Ectodermal cell (in vitro differentiated cells): ENCODE measurements at regions not wholly inside any gene's neighbourhood (a gene's known extent, or its start where the extent isn't known, plus 50 kb on each side); places are given as distances from the start of the nearest gene placed in this dataset.

Experiments used
- H3K27ac ChIP-seq: 2 replicates; pipeline ENCODE4 v1.7.0; 2013; ENCODE audit warnings: mild to moderate bottlenecking, low read depth, low read length; ENCODE audit not compliant: insufficient read depth, poor library complexity, severe bottlenecking
- H3K27me3 ChIP-seq: 2 replicates; pipeline ENCODE4 v1.7.0; 2013; ENCODE audit warnings: mild to moderate bottlenecking, low read length; ENCODE audit not compliant: insufficient read depth, control insufficient read depth, poor library complexity, severe bottlenecking
- H3K36me3 ChIP-seq: one replicate; pipeline ENCODE4 v1.7.0; 2013; ENCODE audit warnings: low read length; ENCODE audit not compliant: control insufficient read depth, insufficient read depth
- H3K4me1 ChIP-seq: one replicate; pipeline ENCODE4 v1.7.0; 2013; ENCODE audit warnings: low read length; ENCODE audit not compliant: control insufficient read depth, insufficient read depth
- H3K4me3 ChIP-seq: 2 replicates; pipeline ENCODE4 v1.7.0; 2013; ENCODE audit warnings: low read depth, low read length, control low read depth; ENCODE audit not compliant: insufficient read depth
- H3K9me3 ChIP-seq: 2 replicates; pipeline ENCODE4 v1.7.0; 2013; ENCODE audit warnings: mild to moderate bottlenecking, low read length, moderate library complexity; ENCODE audit not compliant: control insufficient read depth
- WGBS, 2 experiments: methylation state at CpG; one replicate each; pipeline ENCODE4 v1.1.7; 2013; ENCODE audit warnings: missing lambda C conversion rate in 2 of 2; 5-methylcytosine and 5-hydroxymethylcytosine counted together

DNA sequence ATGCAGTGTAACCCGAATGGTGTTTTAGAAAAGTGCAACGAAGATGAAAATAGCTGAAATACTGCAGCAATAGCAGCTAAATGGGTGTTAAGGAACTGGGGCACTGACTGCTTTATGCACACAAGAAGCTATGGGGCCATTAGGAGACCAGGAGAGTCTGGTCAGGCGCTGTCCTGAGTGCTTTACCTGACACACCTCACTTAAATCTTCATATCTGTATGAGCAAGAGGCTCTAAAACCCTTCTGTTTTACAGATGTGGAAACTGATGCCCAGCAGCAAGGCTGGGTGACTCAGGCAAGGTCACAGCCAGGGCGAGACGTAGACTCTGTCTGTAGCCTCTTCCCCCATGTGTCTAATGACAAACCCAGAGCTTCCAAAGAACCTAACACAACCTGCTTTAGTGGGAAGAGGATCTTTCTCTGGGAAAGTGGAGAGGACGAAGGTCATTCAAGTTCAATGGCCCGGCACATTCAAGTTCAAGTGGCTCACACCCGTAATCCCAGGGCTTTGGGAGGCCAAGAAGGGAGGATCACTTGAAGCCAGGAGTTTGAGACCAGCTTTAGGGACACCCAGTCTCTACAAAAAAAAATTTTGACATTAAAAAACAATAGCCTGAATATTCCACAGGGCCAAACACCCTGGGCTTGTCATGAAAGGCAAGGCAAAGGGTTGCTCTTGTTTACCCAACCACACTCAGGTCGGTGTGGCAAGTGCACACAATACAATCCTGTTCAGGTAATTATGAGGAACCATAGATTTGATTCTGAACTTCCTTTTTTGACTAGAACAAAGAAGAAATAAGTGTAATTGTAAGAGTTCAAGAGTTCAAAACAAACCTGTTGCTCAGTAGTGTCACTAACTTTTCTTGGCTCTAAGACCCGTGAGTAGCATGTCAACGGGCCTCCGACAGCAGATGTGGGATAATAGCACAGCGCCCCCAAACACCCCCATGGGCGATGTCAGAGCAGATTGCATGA lies 53.7 kb upstream of the KLF6 start:
- no peak overlapping the region for H3K27ac ChIP-seq
- H3K4me3 ChIP-seq, result no peak overlapping the region
- no peaks in the 10 kb centered on the region for H3K9me3 ChIP-seq
- no peaks in the 10 kb centered on the region for H3K4me1 ChIP-seq
- 93 to 96% methylated on average over 13 to 14 of the region's 14 CpGs for WGBS, 2 experiments
- H3K27me3 ChIP-seq, result no peaks in the 10 kb centered on the region
- no peaks in the 10 kb centered on the region for H3K36me3 ChIP-seq

DNA sequence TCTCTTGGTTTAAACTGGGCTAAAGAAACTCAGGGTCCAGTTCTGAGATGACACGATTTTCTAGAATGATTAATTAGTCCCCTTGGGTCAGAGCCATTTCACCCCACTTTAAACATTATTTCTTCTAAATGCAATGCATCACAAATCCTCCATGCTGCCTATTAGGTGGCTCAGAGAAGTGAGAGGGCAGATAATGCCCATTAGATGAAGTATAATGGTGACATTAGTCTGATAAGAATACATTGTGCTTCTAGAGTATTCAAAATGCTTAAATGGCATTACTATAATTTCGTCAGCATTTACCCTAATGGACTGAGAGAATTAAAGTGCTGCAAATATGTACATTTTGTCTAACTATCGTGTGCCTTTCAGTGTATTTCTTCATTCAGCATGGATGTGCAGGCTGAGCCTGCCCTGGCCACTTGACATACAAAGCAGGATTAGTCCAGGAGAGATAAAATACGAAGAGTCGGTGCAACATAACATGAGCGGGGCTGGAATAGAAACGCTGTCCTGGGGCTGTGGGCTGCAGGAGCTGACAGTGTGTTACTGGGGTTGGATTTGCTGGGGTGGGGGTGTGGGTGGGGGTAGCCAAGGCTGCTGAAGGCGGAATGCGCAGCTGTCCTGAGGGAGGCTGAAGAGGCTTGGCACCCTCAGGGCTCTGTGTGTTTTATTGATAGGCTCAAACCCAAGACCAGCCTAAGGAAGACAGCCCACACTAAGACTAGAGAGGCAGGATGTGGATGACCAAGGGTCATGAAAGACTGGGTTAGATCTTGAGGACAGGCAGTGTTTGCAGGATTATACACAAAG lies 52.8 kb upstream of the KLF6 start:
- WGBS, 2 experiments, result 88 to 93% methylated on average over 9 of the region's 9 CpGs
- H3K4me1 ChIP-seq, result no peaks in the 10 kb centered on the region
- H3K27ac ChIP-seq, result no peak overlapping the region
- no peaks in the 10 kb centered on the region for H3K27me3 ChIP-seq
- no peaks in the 10 kb centered on the region for H3K9me3 ChIP-seq
- no peak overlapping the region for H3K4me3 ChIP-seq
- no peaks in the 10 kb centered on the region for H3K36me3 ChIP-seq

DNA sequence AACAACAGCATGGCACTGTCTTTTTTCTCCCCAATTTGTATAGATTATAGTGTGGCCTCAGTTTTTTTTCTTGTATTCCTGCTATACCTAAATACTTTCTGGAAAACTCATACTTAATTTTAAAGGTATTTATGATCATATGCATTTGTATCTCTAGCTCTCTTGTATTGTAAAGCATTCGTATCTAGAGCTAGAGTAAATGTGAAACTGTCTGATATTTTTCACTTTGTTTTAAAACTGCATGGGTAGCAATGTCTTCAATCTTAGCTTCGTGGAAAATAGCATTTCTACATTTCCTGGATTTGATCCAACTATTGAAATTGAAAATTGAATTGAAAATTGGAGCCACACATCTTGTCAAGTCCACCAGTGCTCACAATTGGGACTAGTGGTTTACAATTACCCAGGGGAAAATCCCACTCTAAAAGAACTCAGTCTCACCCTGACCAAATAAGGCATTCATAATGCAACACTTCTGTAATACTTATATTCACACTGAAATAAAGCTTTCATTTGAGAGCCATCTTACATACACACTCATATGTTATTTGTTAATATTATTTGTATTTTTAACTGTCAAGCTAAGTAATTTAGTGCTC lies 51.3 kb upstream of the KLF6 start:
- no peaks in the 10 kb centered on the region for H3K27me3 ChIP-seq
- no peaks in the 10 kb centered on the region for H3K9me3 ChIP-seq
- no peak overlapping the region for H3K27ac ChIP-seq
- no peak overlapping the region for H3K4me3 ChIP-seq
- 92 to 93% methylated on average over 2 of the region's 2 CpGs for WGBS, 2 experiments
- H3K4me1 ChIP-seq, result no peaks in the 10 kb centered on the region
- H3K36me3 ChIP-seq, result no peaks in the 10 kb centered on the region

DNA sequence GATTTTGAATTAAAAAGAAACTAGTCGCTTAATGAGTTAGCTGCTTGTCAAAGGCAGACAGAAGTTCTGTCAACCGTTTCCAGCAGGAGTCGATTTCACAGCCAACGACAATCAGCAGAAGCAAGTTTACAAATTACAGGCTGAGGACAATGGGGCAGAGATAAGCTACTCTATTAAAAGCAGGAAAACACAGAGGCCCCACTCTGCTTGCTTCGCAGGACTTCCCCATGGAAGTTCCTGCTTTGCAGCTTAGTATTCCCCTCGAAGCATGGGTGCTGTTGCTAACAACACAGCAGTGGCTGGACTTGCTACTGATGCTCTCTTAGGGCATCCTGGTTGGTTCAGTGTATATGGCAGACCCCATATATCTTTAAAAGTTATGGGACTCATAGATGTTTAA lies 50.8 kb upstream of the KLF6 start:
- 75% methylated on average over 6 of the region's 6 CpGs for WGBS, 2 experiments
- Histone ChIP-seq H3K27me3 (no peaks in the 10 kb centered on the region), H3K9me3 (no peaks in the 10 kb centered on the region), H3K4me3 (no peak overlapping the region), H3K36me3 (no peaks in the 10 kb centered on the region), H3K4me1 (no peaks in the 10 kb centered on the region), H3K27ac (no peak overlapping the region)

DNA sequence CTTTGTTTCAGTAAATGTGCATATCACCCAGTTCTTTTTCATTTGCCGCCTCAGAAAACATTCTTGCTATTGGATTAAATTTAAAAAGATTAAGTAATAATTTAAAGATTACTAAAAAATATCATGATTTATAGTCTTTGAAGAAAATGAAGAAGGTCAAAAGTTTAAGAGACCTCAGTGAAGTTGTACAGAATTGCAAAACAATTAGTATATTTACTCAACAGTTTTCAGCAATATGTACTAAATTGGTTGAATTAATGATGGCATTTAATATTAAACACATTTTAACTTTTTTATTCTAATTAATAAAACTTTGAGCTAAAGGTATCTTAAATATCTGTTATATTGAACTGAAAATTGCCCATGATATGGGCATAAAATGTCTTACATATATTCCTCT lies 49.9 kb upstream of the KLF6 start:
- Histone ChIP-seq H3K36me3 (no peaks in the 10 kb centered on the region), H3K4me3 (no peak overlapping the region), H3K27me3 (no peaks in the 10 kb centered on the region), H3K9me3 (no peaks in the 10 kb centered on the region), H3K27ac (no peak overlapping the region), H3K4me1 (peaks cover 2% of the 10 kb centered on the region)
- WGBS, 2 experiments, result no CpG with 5 or more reads among the region's 1 CpG
